ENCODE measurements at regions not wholly inside any gene's neighbourhood (a gene's known extent, or its start where the extent isn't known, plus 50 kb on each side); places are given as distances from the start of the nearest gene placed in this dataset.

- Histone ChIP-seq H3K27me3 (ENCODE audit: control insufficient read depth, low read length) (no peaks in the 10 kb centered on the region), H3K79me2 (ENCODE audit: control insufficient read depth, low read length) (no peaks in the 10 kb centered on the region), H3K27ac (ENCODE audit: low read depth, low read length) (no peak overlapping the region), H3K4me1 (ENCODE audit: control insufficient read depth, low read length) (no peaks in the 10 kb centered on the region), H3F3A (ENCODE audit: control insufficient read depth, insufficient read depth) (no peaks in the 10 kb centered on the region), H3K4me2 (ENCODE audit: low read length) (no peak overlapping the region), H4K20me1 (ENCODE audit: control insufficient read depth, insufficient read depth, low read depth, low read length) (no peaks in the 10 kb centered on the region), H3K9me2 (replicated peaks; ENCODE audit: control insufficient read depth, low read length) (no peaks in the 10 kb centered on the region), H3K36me3 (ENCODE audit: control insufficient read depth, low read length) (no peaks in the 10 kb centered on the region), H3K9me3 (ENCODE audit: control insufficient read depth, insufficient read depth, low read length) (no peaks in the 10 kb centered on the region), H3K4me3 (ENCODE audit: low read length) (no peak overlapping the region)
- TF ChIP-seq CTCF (IDR thresholded peaks at IDR 0.05; ENCODE audit: low read depth, low read length, poor library complexity, severe bottlenecking) (no peak), EZH2phosphoT487 (IDR thresholded peaks at IDR 0.05; ENCODE audit: borderline replicate concordance, low read length) (no peak)
These were observed 134.8 kb upstream of the TACR1 start for GRCh38 chr2:75334076-75334475.

DNA sequence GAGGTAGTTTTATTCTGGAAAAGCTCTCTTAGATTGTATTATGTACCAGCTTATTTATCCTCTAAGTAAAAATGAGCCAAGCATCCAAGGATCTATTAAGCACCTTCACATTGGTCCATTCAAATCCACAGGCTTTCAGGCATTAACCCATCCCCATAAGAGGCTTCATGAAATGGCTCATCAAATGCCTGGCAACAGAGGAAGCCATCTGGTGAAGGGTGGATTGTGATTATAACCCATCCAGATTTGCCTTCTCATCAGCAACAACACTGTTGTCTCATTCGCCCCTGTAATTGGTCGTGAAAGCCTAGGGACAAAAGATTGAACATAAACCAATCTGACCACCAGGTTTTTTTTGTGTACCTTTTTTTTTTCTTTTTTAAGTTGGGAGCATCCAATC, 134.3 kb upstream of the TACR1 start:
- TF ChIP-seq EZH2phosphoT487 (IDR thresholded peaks at IDR 0.05; ENCODE audit: borderline replicate concordance, low read length), result no peak
- no peak for TF ChIP-seq CTCF (IDR thresholded peaks at IDR 0.05; ENCODE audit: low read depth, low read length, poor library complexity, severe bottlenecking)
- Histone ChIP-seq H3K9me2 (replicated peaks; ENCODE audit: control insufficient read depth, low read length) (no peaks in the 10 kb centered on the region), H3K79me2 (ENCODE audit: control insufficient read depth, low read length) (no peaks in the 10 kb centered on the region), H3K27ac (ENCODE audit: low read depth, low read length) (no peak overlapping the region), H3K4me1 (ENCODE audit: control insufficient read depth, low read length) (no peaks in the 10 kb centered on the region), H3K27me3 (ENCODE audit: control insufficient read depth, low read length) (no peaks in the 10 kb centered on the region), H3K4me3 (ENCODE audit: low read length) (no peak overlapping the region), H3F3A (ENCODE audit: control insufficient read depth, insufficient read depth) (no peaks in the 10 kb centered on the region), H3K4me2 (ENCODE audit: low read length) (no peak overlapping the region), H3K36me3 (ENCODE audit: control insufficient read depth, low read length) (no peaks in the 10 kb centered on the region), H3K9me3 (ENCODE audit: control insufficient read depth, insufficient read depth, low read length) (no peaks in the 10 kb centered on the region), H4K20me1 (ENCODE audit: control insufficient read depth, insufficient read depth, low read depth, low read length) (no peaks in the 10 kb centered on the region)

- H3K4me2 ChIP-seq (ENCODE audit: low read length), result no peak overlapping the region
- H3F3A ChIP-seq (ENCODE audit: control insufficient read depth, insufficient read depth), result no peaks in the 10 kb centered on the region
- TF ChIP-seq CTCF (IDR thresholded peaks at IDR 0.05; ENCODE audit: low read depth, low read length, poor library complexity, severe bottlenecking), result no peak
- no peak for TF ChIP-seq EZH2phosphoT487 (IDR thresholded peaks at IDR 0.05; ENCODE audit: borderline replicate concordance, low read length)
- H3K9me2 ChIP-seq (replicated peaks; ENCODE audit: control insufficient read depth, low read length), result no peaks in the 10 kb centered on the region
- H3K4me3 ChIP-seq (ENCODE audit: low read length), result no peak overlapping the region
- H3K27ac ChIP-seq (ENCODE audit: low read depth, low read length), result no peak overlapping the region
- H4K20me1 ChIP-seq (ENCODE audit: control insufficient read depth, insufficient read depth, low read depth, low read length), result no peaks in the 10 kb centered on the region
- H3K4me1 ChIP-seq (ENCODE audit: control insufficient read depth, low read length), result no peaks in the 10 kb centered on the region
- no peaks in the 10 kb centered on the region for H3K27me3 ChIP-seq (ENCODE audit: control insufficient read depth, low read length)
- no peaks in the 10 kb centered on the region for H3K79me2 ChIP-seq (ENCODE audit: control insufficient read depth, low read length)
- H3K9me3 ChIP-seq (ENCODE audit: control insufficient read depth, insufficient read depth, low read length), result no peaks in the 10 kb centered on the region
- H3K36me3 ChIP-seq (ENCODE audit: control insufficient read depth, low read length), result no peaks in the 10 kb centered on the region
These were observed 128.8 kb upstream of the TACR1 start for GRCh38 chr2:75328156-75328555.

- Histone ChIP-seq H4K20me1 (ENCODE audit: control insufficient read depth, insufficient read depth, low read depth, low read length) (no peaks in the 10 kb centered on the region), H3K4me3 (ENCODE audit: low read length) (no peak overlapping the region), H3K9me3 (ENCODE audit: control insufficient read depth, insufficient read depth, low read length) (no peaks in the 10 kb centered on the region), H3K27me3 (ENCODE audit: control insufficient read depth, low read length) (no peaks in the 10 kb centered on the region), H3K27ac (ENCODE audit: low read depth, low read length) (no peak overlapping the region), H3F3A (ENCODE audit: control insufficient read depth, insufficient read depth) (no peaks in the 10 kb centered on the region), H3K4me2 (ENCODE audit: low read length) (no peak overlapping the region), H3K9me2 (replicated peaks; ENCODE audit: control insufficient read depth, low read length) (no peaks in the 10 kb centered on the region), H3K79me2 (ENCODE audit: control insufficient read depth, low read length) (no peaks in the 10 kb centered on the region), H3K36me3 (ENCODE audit: control insufficient read depth, low read length) (no peaks in the 10 kb centered on the region), H3K4me1 (ENCODE audit: control insufficient read depth, low read length) (no peaks in the 10 kb centered on the region)
- no peak for TF ChIP-seq CTCF (IDR thresholded peaks at IDR 0.05; ENCODE audit: low read depth, low read length, poor library complexity, severe bottlenecking)
- no peak for TF ChIP-seq EZH2phosphoT487 (IDR thresholded peaks at IDR 0.05; ENCODE audit: borderline replicate concordance, low read length)
These were observed 128.0 kb upstream of the TACR1 start for GRCh38 chr2:75327334-75327733.
